Gastrocnemius medialis (tissue), 4 donors: ENCODE measurements at regions not wholly inside any gene's neighbourhood (a gene's known extent, or its start where the extent isn't known, plus 50 kb on each side); places are given as distances from the start of the nearest gene placed in this dataset.

ENCODE experiments used
- POLR2A ChIP-seq, 2 donors: fragments of 450-650 bp; IDR thresholded peaks; one replicate each; pipeline ENCODE4 v1.6.1; 2017; ENCODE audit warnings: antibody characterized with exemption in 2 of 2, mild to moderate bottlenecking in 2 of 2, moderate library complexity in 2 of 2
- TF ChIP-seq, protein P1 (sequence below), 5 experiments: fragments of 450-650 bp in 3 of 5; fragments of 200-600 bp in 2 of 5; sonication (generic) in 2 of 5; IDR thresholded peaks in 4 of 5; conservative IDR thresholded peaks in 1 of 5; 1 replicate in 4 of 5; 2 replicates in 1 of 5; pipeline ENCODE4 v1.5.1; 2016 to 2019; ENCODE audit warnings: antibody characterized with exemption in 5 of 5, mild to moderate bottlenecking in 3 of 5, moderate library complexity in 3 of 5

GRCh38 chr10:46236546-46236887 lies 50.3 kb upstream of the ANTXRL start:
- no peak for TF ChIP-seq POLR2A (IDR thresholded peaks at IDR 0.05)
- TF ChIP-seq, protein P1, sequence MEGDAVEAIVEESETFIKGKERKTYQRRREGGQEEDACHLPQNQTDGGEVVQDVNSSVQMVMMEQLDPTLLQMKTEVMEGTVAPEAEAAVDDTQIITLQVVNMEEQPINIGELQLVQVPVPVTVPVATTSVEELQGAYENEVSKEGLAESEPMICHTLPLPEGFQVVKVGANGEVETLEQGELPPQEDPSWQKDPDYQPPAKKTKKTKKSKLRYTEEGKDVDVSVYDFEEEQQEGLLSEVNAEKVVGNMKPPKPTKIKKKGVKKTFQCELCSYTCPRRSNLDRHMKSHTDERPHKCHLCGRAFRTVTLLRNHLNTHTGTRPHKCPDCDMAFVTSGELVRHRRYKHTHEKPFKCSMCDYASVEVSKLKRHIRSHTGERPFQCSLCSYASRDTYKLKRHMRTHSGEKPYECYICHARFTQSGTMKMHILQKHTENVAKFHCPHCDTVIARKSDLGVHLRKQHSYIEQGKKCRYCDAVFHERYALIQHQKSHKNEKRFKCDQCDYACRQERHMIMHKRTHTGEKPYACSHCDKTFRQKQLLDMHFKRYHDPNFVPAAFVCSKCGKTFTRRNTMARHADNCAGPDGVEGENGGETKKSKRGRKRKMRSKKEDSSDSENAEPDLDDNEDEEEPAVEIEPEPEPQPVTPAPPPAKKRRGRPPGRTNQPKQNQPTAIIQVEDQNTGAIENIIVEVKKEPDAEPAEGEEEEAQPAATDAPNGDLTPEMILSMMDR (IDR thresholded peaks at IDR 0.05 in 4 of 5, conservative IDR thresholded peaks at IDR 0.05 in 1 of 5) = no peak
